ENCODE measurements at regions not wholly inside any gene's neighbourhood (a gene's known extent, or its start where the extent isn't known, plus 50 kb on each side); places are given as distances from the start of the nearest gene placed in this dataset.

DNA sequence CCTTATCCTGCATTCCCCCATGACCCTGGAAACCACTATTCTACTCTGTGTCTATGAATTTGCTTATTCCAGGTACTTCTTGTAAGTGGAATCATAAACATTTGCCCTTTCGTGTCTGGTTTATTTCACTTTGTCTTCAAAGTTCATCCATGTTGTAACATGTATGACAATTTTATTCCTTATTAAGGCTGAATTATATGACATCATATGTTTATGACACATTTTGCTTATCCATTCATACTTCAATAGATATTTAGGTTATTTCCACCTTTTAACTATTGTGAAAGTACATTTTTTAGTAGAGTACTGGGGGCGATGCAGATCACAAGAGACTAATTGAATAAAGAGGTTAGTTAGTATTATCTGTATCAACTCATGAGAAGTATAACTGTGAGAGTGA, 591.6 kb downstream of the UTRN start:
- no peak overlapping the region for H2AK5ac ChIP-seq (ENCODE audit: insufficient read length, low read length)

More for the DNA sequence above, 591.6 kb downstream of the UTRN start:
- Histone ChIP-seq H3K14ac (ENCODE audit: insufficient read depth, low read length) (no peak overlapping the region), H2BK5ac (ENCODE audit: insufficient read length, low read length) (no peak overlapping the region), H3K56ac (ENCODE audit: insufficient read length, low read depth, low read length) (no peak overlapping the region), H2BK120ac (ENCODE audit: low read depth, low read length, poor library complexity, severe bottlenecking) (no peak overlapping the region), H3K4me2 (ENCODE audit: insufficient read depth, insufficient read length, low read length) (no peak overlapping the region), H2AFZ (ENCODE audit: low read length) (no peak overlapping the region), H3T11ph (ENCODE audit: low read length) (no peak overlapping the region), H4K5ac (ENCODE audit: insufficient read length, low read depth, low read length) (no peak overlapping the region), H3K79me1 (ENCODE audit: insufficient read depth, low read depth, low read length, poor library complexity, severe bottlenecking) (no peaks in the 10 kb centered on the region), H3K23me2 (ENCODE audit: insufficient read length, low read depth, low read length, poor library complexity, severe bottlenecking) (no peaks in the 10 kb centered on the region), H4K20me1 (ENCODE audit: control insufficient read depth, insufficient read depth, insufficient read length) (no peaks in the 10 kb centered on the region), H3K4ac (ENCODE audit: low read depth, low read length) (no peak overlapping the region), H3K23ac (ENCODE audit: insufficient read length, low read depth, low read length) (no peak overlapping the region), H3K18ac (ENCODE audit: insufficient read length, low read depth, low read length) (no peak overlapping the region), H4K8ac (replicated peaks; ENCODE audit: insufficient read length, low read depth, low read length) (no peak overlapping the region), H3K4me1 (ENCODE audit: insufficient read depth, low read length) (no peaks in the 10 kb centered on the region), H3K9ac (ENCODE audit: extremely low read depth, insufficient read length, low read length) (no peak overlapping the region), H2BK15ac (ENCODE audit: low read depth, low read length) (no peak overlapping the region), H3K27me3 (ENCODE audit: insufficient read depth, low read length) (no peaks in the 10 kb centered on the region), H2BK12ac (ENCODE audit: insufficient read length, low read depth, low read length) (no peak overlapping the region), H2BK20ac (ENCODE audit: low read depth, low read length, poor library complexity, severe bottlenecking) (no peak overlapping the region), H3K9me3 (ENCODE audit: control insufficient read depth, low read depth, low read length) (peaks cover 8% of the 10 kb centered on the region), H3K27ac (ENCODE audit: insufficient read length, low read depth, low read length) (no peak overlapping the region), H4K91ac (ENCODE audit: insufficient read length, low read depth, low read length) (no peak overlapping the region), H3K79me2 (ENCODE audit: insufficient read depth, low read length) (no peaks in the 10 kb centered on the region)
- H3K9me3 Mint-ChIP-seq: peaks cover 17% of the 10 kb centered on the region in 2 experiments
- no peak for TF ChIP-seq CTCF (conservative IDR thresholded peaks at IDR 0.05)
- no peaks in the 10 kb centered on the region for H3K27me3 Mint-ChIP-seq (ENCODE audit: low read depth)
- no peak overlapping the region for H3K4me3 Mint-ChIP-seq
- H3K36me3 Mint-ChIP-seq (ENCODE audit: insufficient read depth in 1 of 3, low read depth in 3 of 3): peaks cover 13 to 26% (median 18%) of the 10 kb centered on the region in 3 experiments
- no peak for DNase-seq
- peaks cover 8 to 10% of the 10 kb centered on the region in 2 experiments for H3K4me1 Mint-ChIP-seq
- no CpG with 5 or more reads among the region's 2 CpGs for WGBS (ENCODE audit: extremely low coverage, insufficient read length, low lambda C conversion rate)
- no peak overlapping the region for H3K27ac Mint-ChIP-seq

Data from H9 (cell line).